HUES6 (cell line): ENCODE measurements at regions not wholly inside any gene's neighbourhood (a gene's known extent, or its start where the extent isn't known, plus 50 kb on each side); places are given as distances from the start of the nearest gene placed in this dataset.

ENCODE experiments used
- H3K27ac ChIP-seq: 2 replicates; pipeline ENCODE4 v1.7.0; 2013; ENCODE audit warnings: low read depth, mild to moderate bottlenecking, low read length, inconsistent platforms
- H3K27me3 ChIP-seq: 2 replicates; pipeline ENCODE4 v1.6.1; 2013; ENCODE audit warnings: low read length; ENCODE audit not compliant: control insufficient read depth, insufficient read depth
- H3K36me3 ChIP-seq: 2 replicates; pipeline ENCODE4 v1.6.1; 2013; ENCODE audit warnings: low read length; ENCODE audit not compliant: control insufficient read depth, insufficient read depth
- H3K4me1 ChIP-seq: 2 replicates; pipeline ENCODE4 v1.6.1; 2013; ENCODE audit warnings: low read length; ENCODE audit not compliant: control insufficient read depth, insufficient read depth
- H3K4me3 ChIP-seq: 2 replicates; pipeline ENCODE4 v1.5.1; 2013; ENCODE audit warnings: low read depth, low read length
- H3K9ac ChIP-seq: one replicate; pipeline ENCODE4 v1.6.1; 2013; ENCODE audit warnings: mild to moderate bottlenecking, low read length
- H3K9me3 ChIP-seq: 2 replicates; pipeline ENCODE4 v1.6.1; 2013; ENCODE audit warnings: low read depth, low read length; ENCODE audit not compliant: control insufficient read depth, insufficient read depth

GRCh38 chr10:57260175-57260574, 899.1 kb upstream of the ZWINT start:
- no peaks in the 10 kb centered on the region for H3K36me3 ChIP-seq
- H3K27me3 ChIP-seq: no peaks in the 10 kb centered on the region
- no peak overlapping the region for H3K4me3 ChIP-seq
- no peak overlapping the region for H3K9ac ChIP-seq
- no peaks in the 10 kb centered on the region for H3K9me3 ChIP-seq
- H3K27ac ChIP-seq: no peak overlapping the region
- no peaks in the 10 kb centered on the region for H3K4me1 ChIP-seq

DNA sequence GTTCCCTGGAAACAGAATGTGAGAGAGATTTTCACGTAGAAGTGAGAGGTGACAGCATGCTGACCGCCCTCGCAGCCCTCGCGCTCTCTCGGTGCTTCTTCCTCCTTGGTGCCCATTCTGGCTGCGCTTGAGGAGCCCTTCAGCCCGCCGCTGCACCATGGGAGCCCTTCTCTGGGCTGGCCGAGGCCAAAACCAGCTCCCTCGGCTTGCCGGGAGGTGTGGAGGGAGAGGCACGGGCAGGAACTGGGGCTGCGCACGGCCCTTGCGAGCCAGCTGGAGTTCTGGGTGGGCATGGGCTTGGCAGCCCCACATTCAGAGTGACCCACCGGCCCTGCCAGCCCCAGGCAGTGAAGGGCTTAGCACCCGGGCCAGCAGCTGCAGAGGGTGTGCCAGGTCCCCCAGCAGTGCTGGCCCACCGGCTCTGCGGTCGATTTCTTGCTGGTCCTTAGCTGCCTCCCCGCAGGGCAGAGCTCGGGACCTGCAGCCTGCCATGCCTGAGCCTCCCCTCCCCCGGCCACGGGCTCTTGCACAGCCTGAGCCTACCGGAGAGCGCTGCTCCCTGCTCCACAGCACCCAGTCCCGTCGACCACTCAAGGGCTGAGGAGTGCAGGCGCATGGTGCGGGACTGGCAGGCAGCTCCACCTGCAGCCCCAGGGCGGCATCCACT, 888.7 kb upstream of the ZWINT start:
- 0 out of 2 replicates have a peak, but pooled peaks cover 3% of the 10 kb centered on the region for H3K9me3 ChIP-seq
- no peaks in the 10 kb centered on the region for H3K27me3 ChIP-seq
- no peak overlapping the region for H3K27ac ChIP-seq
- no peak overlapping the region for H3K4me3 ChIP-seq
- no peak overlapping the region for H3K9ac ChIP-seq
- 0 out of 2 replicates have a peak, but pooled peaks cover 4% of the 10 kb centered on the region for H3K4me1 ChIP-seq
- no peaks in the 10 kb centered on the region for H3K36me3 ChIP-seq

DNA sequence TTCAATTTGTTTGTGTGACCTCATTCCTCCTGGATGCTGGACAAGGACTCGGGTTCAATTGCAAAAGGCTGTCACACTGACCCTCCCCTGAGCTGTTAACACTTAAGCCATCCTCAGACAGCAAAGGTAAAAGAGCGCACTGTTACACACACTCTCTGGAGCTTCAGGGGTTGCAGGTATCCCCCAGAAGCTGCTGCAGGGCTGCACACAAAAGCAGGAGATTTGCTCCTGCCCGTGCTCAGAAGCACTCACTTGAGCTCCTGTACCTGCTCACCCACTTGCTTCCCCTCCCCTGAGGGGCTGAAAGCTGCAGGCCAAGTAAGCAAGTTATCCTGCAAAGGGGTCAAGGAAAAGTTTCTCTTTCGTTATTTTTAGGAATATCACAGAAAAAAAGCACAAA, 886.2 kb upstream of the ZWINT start:
- Histone ChIP-seq H3K9me3 (0 out of 2 replicates have a peak, but pooled peaks cover 3% of the 10 kb centered on the region), H3K27me3 (no peaks in the 10 kb centered on the region), H3K27ac (no peak overlapping the region), H3K4me1 (0 out of 2 replicates have a peak, but pooled peaks cover 4% of the 10 kb centered on the region), H3K9ac (no peak overlapping the region), H3K36me3 (no peaks in the 10 kb centered on the region), H3K4me3 (peak overlapping the region; percentile 14)

GRCh38 chr10:57225920-57226319, 864.9 kb upstream of the ZWINT start:
- Histone ChIP-seq H3K9me3 (no peaks in the 10 kb centered on the region; the same call in 1 of the 2 replicates), H3K4me3 (no peak overlapping the region), H3K4me1 (peaks cover 29% of the 10 kb centered on the region), H3K27ac (no peak overlapping the region), H3K36me3 (no peaks in the 10 kb centered on the region), H3K27me3 (no peaks in the 10 kb centered on the region), H3K9ac (no peak overlapping the region)

DNA sequence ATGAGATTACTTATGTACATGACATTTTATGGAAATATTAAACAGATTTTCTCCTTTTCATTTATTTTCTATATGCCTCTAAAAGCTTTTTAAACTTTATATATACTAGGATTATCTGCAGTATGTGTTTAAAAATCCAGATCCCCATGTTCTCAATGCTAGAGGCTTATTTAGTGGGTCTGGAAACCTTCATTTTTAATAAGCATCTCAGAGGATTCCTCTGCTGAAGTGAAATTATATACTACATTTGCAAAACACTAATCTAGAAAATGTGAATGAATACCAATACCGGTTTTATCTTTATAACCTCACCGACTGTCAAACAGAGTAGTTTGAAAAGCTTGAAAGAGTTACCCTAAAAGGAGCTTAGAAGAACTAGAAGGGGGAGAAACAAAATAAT, 863.8 kb upstream of the ZWINT start:
- Histone ChIP-seq H3K27ac (no peak overlapping the region), H3K4me1 (peaks cover 29% of the 10 kb centered on the region), H3K9me3 (no peaks in the 10 kb centered on the region; the same call in 1 of the 2 replicates), H3K27me3 (no peaks in the 10 kb centered on the region), H3K36me3 (no peaks in the 10 kb centered on the region), H3K4me3 (no peak overlapping the region), H3K9ac (no peak overlapping the region)

- H3K4me1 ChIP-seq: peaks cover 40% of the 10 kb centered on the region
- peak overlapping the region; percentile 47 for H3K4me3 ChIP-seq
- H3K27me3 ChIP-seq: no peaks in the 10 kb centered on the region
- no peaks in the 10 kb centered on the region for H3K36me3 ChIP-seq
- peak overlapping the region; percentile 18 for H3K9ac ChIP-seq
- H3K9me3 ChIP-seq: no peaks in the 10 kb centered on the region
- H3K27ac ChIP-seq: peak overlapping the region; percentile 47
Observed at GRCh38 chr10:57222603-57223002, 861.5 kb upstream of the ZWINT start.

DNA sequence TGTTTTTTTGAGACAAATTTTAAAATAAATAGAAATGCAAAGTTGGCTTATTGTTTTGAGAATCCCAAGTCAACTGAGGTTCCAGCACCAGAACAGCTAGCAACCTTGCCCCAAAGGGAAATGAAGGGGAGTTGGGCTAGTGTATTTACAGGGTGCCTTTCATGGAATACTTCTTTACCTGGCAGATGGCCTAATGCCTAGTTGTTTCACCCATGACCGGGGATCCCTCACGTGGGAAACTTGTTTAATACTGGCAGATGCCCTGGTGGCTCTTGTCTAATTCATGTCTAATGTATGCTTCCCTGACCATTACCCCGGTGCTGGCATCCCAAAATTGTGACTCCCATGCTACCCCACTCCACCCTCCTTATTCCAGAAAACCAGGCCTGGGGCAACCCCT, 861.1 kb upstream of the ZWINT start:
- Histone ChIP-seq H3K9ac (peak overlapping the region; percentile 18), H3K4me3 (peak overlapping the region; percentile 47), H3K4me1 (peaks cover 41% of the 10 kb centered on the region), H3K27me3 (no peaks in the 10 kb centered on the region), H3K27ac (peak overlapping the region; percentile 47), H3K36me3 (no peaks in the 10 kb centered on the region), H3K9me3 (no peaks in the 10 kb centered on the region)

DNA sequence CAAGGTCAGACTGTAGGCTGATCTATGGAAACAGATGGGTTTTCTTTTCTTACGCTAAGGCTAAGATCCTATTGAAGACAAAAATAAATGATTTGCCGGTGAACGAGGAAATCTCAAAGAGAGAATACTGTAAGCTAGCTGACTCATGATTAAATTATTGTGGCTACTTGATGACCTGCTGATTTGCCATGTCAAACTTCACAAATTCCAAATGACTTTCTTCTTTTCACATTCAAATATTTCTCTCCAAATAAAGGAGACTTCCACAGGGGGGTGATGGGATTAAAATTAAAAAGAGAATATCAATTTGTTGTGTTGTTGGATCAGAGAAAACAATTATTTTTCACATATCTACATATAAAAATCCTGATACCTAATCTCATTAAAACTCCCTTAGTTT, 860.6 kb upstream of the ZWINT start:
- peaks cover 41% of the 10 kb centered on the region for H3K4me1 ChIP-seq
- peak overlapping the region; percentile 47 for H3K4me3 ChIP-seq
- peak overlapping the region; percentile 47 for H3K27ac ChIP-seq
- H3K27me3 ChIP-seq: no peaks in the 10 kb centered on the region
- H3K9ac ChIP-seq: no peak overlapping the region
- no peaks in the 10 kb centered on the region for H3K36me3 ChIP-seq
- H3K9me3 ChIP-seq: no peaks in the 10 kb centered on the region

DNA sequence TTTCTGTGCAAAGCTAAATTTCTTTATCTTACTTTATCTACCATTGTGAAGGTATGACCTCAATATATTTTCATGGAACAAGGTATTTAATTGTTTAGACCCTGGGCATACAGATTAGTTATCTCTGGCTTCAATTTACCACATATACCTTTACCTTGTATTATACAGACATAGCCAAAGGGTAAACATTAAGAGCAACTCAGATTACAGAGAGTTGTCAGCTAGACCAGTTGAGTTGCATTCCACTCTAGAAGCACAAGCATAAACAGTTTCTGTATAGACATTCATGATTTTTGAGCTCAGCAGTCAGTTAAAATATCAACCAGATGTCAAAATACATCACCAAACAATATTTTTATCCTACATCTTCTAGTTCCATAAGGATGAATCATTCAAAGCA, 857.3 kb upstream of the ZWINT start:
- no peaks in the 10 kb centered on the region for H3K27me3 ChIP-seq
- no peak overlapping the region for H3K9ac ChIP-seq
- H3K27ac ChIP-seq: no peak overlapping the region
- peaks cover 23% of the 10 kb centered on the region for H3K4me1 ChIP-seq
- H3K36me3 ChIP-seq: no peaks in the 10 kb centered on the region
- no peak overlapping the region for H3K4me3 ChIP-seq
- H3K9me3 ChIP-seq: no peaks in the 10 kb centered on the region

- Histone ChIP-seq H3K4me3 (no peak overlapping the region), H3K4me1 (no peaks in the 10 kb centered on the region), H3K27me3 (no peaks in the 10 kb centered on the region), H3K9ac (no peak overlapping the region), H3K36me3 (no peaks in the 10 kb centered on the region), H3K27ac (no peak overlapping the region), H3K9me3 (no peaks in the 10 kb centered on the region)
Observed at GRCh38 chr10:57202356-57202755, 841.3 kb upstream of the ZWINT start.

DNA sequence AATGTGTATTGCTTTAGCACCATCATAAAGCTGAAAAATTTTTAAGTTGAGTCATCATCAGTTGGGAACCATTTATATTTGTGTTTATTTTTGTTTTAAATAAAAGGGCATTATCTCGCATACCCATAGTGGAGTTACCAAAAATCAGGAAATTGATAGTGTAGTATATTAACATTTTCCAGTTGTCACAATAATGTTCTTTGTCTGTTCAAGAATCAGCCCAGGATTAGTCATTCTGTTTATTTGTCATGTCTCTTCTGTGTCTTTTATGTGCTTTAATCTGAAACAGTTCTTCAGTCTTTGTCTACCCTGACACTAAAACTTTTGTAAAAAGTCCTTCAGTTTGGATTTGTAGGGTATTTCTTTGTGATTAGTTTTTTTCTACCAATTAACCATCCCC, 827.8 kb upstream of the ZWINT start:
- Histone ChIP-seq H3K27me3 (no peaks in the 10 kb centered on the region), H3K9me3 (no peaks in the 10 kb centered on the region), H3K36me3 (no peaks in the 10 kb centered on the region), H3K9ac (no peak overlapping the region), H3K4me1 (no peaks in the 10 kb centered on the region), H3K4me3 (no peak overlapping the region), H3K27ac (no peak overlapping the region)
